HG03045 (cell line): ENCODE measurements at regions not wholly inside any gene's neighbourhood (a gene's known extent, or its start where the extent isn't known, plus 50 kb on each side); places are given as distances from the start of the nearest gene placed in this dataset.

Source experiments
- ATAC-seq: cut with Tn5 transposase; IDR thresholded peaks from one replicate; pipeline ENCODE4 v1.9.1; 2021; ENCODE audit warnings: mild to moderate bottlenecking, moderate library complexity; ENCODE audit not compliant: unreplicated experiment

- no peak for ATAC-seq
Measured at GRCh38 chr7:116340943-116341907, 130.9 kb downstream of the TES start.

- ATAC-seq = no peak
Measured at GRCh38 chr7:116342125-116342524, 131.8 kb downstream of the TES start.

- ATAC-seq = no peak
Measured at GRCh38 chr7:116347151-116347832, 137.0 kb downstream of the TES start.

- no peak for ATAC-seq
Measured at GRCh38 chr7:116348346-116348745, 138.0 kb downstream of the TES start.

GRCh38 chr7:116351966-116352365, 141.6 kb downstream of the TES start:
- ATAC-seq = no peak

GRCh38 chr7:116353647-116354046, 143.3 kb downstream of the TES start:
- ATAC-seq = no peak

GRCh38 chr7:116354171-116354545, 143.8 kb downstream of the TES start:
- ATAC-seq = no peak

GRCh38 chr7:116354546-116355423, 144.4 kb downstream of the TES start:
- ATAC-seq = no peak

- ATAC-seq = no peak
Measured at GRCh38 chr7:116355424-116355765, 144.1 kb upstream of the CAV2 start.

- no peak for ATAC-seq
Measured at GRCh38 chr7:116356333-116356965, 143.1 kb upstream of the CAV2 start.

- no peak for ATAC-seq
Measured at GRCh38 chr7:116356979-116357378, 142.6 kb upstream of the CAV2 start.

GRCh38 chr7:116357781-116358670, 141.5 kb upstream of the CAV2 start:
- no peak for ATAC-seq

GRCh38 chr7:116361767-116362166, 137.8 kb upstream of the CAV2 start:
- no peak for ATAC-seq

GRCh38 chr7:116363637-116364432, 135.7 kb upstream of the CAV2 start:
- ATAC-seq = no peak

GRCh38 chr7:116364469-116364868, 135.1 kb upstream of the CAV2 start:
- no peak for ATAC-seq

- no peak for ATAC-seq
Measured at GRCh38 chr7:116365797-116366196, 133.7 kb upstream of the CAV2 start.

- no peak for ATAC-seq
Measured at GRCh38 chr7:116367171-116367813, 132.2 kb upstream of the CAV2 start.

GRCh38 chr7:116368965-116369364, 130.6 kb upstream of the CAV2 start:
- no peak for ATAC-seq
